GM12872 (cell line): ENCODE measurements at regions not wholly inside any gene's neighbourhood (a gene's known extent, or its start where the extent isn't known, plus 50 kb on each side); places are given as distances from the start of the nearest gene placed in this dataset.

Experiments
- TF ChIP-seq, protein P1 (sequence below): IDR thresholded peaks from 3 replicates; pipeline ENCODE4 v1.5.1; 2011; ENCODE audit warnings: low read depth, mild to moderate bottlenecking, low read length, moderate library complexity; ENCODE audit not compliant: insufficient read depth

DNA sequence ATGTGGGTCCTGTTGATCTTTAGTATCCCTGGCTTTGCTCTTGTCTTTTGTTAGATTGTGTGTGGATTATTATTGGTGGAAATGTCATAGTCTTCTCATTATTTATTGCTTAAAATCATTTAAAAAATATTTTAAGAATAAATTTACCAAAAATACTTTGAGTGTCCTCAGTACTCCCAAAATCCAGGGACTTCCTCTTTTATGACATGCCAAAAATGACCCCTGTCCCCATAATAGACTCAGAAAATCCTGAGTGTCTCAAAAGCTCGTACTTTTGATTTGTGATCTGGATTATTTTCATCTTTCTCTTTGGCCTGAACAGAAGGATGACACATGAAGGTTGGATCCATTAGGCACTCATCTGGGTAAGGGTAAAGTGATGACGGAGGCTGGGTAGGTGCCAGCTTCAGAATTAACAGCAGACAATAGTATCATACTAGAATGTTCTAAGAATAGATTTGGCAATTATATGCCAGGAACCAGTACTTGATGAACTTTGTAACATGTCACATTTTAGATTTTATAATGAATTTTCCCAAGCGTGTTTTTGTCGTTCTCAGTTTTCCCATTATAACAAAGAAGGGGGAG is 602.2 kb upstream of the CDH8 start:
- TF ChIP-seq, protein P1, sequence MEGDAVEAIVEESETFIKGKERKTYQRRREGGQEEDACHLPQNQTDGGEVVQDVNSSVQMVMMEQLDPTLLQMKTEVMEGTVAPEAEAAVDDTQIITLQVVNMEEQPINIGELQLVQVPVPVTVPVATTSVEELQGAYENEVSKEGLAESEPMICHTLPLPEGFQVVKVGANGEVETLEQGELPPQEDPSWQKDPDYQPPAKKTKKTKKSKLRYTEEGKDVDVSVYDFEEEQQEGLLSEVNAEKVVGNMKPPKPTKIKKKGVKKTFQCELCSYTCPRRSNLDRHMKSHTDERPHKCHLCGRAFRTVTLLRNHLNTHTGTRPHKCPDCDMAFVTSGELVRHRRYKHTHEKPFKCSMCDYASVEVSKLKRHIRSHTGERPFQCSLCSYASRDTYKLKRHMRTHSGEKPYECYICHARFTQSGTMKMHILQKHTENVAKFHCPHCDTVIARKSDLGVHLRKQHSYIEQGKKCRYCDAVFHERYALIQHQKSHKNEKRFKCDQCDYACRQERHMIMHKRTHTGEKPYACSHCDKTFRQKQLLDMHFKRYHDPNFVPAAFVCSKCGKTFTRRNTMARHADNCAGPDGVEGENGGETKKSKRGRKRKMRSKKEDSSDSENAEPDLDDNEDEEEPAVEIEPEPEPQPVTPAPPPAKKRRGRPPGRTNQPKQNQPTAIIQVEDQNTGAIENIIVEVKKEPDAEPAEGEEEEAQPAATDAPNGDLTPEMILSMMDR: no peak

DNA sequence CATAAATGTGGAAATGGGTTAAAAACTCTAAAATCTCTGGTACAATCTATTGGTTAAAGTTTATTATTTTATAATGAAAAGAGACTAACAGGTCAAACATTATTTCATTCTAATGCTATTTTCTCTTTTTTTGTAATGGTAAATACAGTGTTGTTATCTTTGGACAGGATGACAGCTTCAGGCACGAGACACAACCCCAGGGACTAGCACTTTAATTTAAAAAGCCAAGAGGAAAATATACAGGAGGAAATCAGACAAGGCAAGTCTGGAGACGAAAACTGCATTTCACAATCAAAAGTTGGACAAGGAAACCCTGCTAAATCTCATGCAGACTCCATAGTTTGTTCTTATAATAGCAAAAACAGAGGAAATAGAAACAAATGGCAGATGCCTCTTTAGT is 589.1 kb upstream of the CDH8 start:
- TF ChIP-seq, protein P1: no peak

DNA sequence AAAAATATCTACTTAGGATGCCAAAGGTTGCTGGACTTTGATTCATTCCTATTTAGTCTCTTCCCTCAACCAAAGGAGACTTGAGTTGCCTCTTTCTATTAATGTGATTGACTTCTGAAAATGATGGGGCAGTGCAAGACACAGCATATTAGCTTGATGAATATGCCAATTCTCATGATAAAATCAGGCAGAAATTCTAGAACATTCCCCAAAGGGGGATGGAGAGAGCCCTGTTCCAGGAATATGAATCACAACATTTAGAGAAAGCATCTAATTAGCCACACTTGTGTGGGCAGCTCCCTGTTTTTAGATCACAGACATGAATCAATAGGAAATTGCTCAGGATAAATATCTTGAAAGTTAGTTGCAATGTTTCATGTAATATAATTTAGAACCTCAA is 584.0 kb upstream of the CDH8 start:
- TF ChIP-seq, protein P1: no peak

DNA sequence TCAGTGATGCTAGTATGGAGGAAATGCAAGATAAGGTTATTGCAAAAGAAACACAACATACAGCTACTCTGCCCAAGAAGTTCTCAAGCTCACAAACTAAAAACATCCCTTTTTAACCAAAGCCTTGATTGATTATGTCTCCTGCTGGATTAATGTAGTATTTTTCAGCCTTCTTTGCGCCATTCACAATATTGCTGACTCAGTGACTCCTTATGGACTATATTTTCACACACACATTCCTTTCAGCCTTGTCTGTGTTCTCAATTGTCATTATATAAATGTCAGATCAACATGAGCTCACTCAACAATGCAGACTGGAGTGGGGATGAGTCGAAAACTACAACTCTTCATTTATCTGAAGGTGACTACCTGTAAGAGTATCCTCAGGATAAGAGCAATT is 579.3 kb upstream of the CDH8 start:
- TF ChIP-seq, protein P1: no peak

DNA sequence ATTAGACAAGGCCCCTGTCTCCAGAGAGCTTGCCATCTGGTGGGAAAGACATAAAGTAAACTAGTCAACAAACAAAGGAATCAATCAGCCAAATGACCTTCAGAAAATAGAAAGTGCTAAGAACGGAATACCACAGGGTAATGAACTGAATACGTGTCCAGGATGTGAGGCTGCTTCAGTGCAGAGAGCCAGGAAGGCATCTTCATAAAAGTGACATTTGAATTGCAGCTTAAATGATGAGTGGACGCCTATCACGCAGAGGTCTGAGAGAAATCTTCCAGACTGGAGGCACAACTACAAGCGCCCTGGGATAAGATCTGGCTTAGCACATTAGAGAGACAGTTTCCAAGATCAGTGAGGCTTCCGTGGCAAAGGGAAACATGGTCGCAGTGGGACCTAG is 574.1 kb upstream of the CDH8 start:
- TF ChIP-seq, protein P1: no peak

DNA sequence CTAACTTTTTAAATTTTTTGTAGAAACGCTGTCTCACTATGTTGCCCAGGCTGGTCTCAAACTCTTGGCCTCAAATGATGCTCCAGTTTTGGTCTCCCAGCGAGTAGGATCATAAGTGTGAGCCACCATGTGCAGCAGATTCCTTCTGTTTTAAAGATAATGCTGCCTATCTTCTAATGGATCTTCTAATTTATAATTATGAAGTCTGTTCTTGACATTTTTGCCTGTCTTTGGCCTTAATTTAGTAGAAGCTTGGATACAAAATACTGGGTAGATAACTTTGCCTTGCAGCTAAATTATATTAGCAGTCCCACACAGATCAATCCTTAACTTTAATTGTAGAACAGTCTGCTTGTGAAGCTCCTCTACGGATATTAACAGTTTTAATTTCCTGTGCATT is 566.6 kb upstream of the CDH8 start:
- TF ChIP-seq, protein P1: no peak

- TF ChIP-seq, protein P1: no peak
Measured at GRCh38 chr16:62597875-62598274, 561.6 kb upstream of the CDH8 start.
